Effector CD8-positive, alpha-beta T cell (primary cell): ENCODE measurements at regions not wholly inside any gene's neighbourhood (a gene's known extent, or its start where the extent isn't known, plus 50 kb on each side); places are given as distances from the start of the nearest gene placed in this dataset.
"Not testable (repeated sequence)": the region's sequence is repeated elsewhere in the genome, so short reads cannot be mapped to it uniquely, and the experiment has no call there.

ENCODE experiments used
- DNase-seq: peaks from one replicate; lab custom pipeline; 2025; lab: John Stamatoyannopoulos, UW

GRCh38 chr5:126138281-126138931, 284.8 kb upstream of the GRAMD2B start:
- no peak for DNase-seq

- no peak for DNase-seq
Measured at GRCh38 chr5:126139086-126139485, 284.1 kb upstream of the GRAMD2B start.

- DNase-seq: no peak
Measured at GRCh38 chr5:126139773-126140172, 283.4 kb upstream of the GRAMD2B start.

GRCh38 chr5:126143622-126144021, 279.6 kb upstream of the GRAMD2B start:
- DNase-seq: no peak

GRCh38 chr5:126150319-126150718, 272.9 kb upstream of the GRAMD2B start:
- not testable (repeated sequence) for DNase-seq

GRCh38 chr5:126155298-126155697, 267.9 kb upstream of the GRAMD2B start:
- not testable (repeated sequence) for DNase-seq

- no peak for DNase-seq
Measured at GRCh38 chr5:126166368-126166767, 256.8 kb upstream of the GRAMD2B start.

- no peak for DNase-seq
Measured at GRCh38 chr5:126168785-126169184, 254.4 kb upstream of the GRAMD2B start.

- DNase-seq: no peak
Measured at GRCh38 chr5:126171916-126172315, 251.3 kb upstream of the GRAMD2B start.

GRCh38 chr5:126172812-126173211, 250.4 kb upstream of the GRAMD2B start:
- no peak for DNase-seq

- no peak for DNase-seq
Measured at GRCh38 chr5:126178521-126178920, 244.7 kb upstream of the GRAMD2B start.

- no peak for DNase-seq
Measured at GRCh38 chr5:126182971-126183695, 240.1 kb upstream of the GRAMD2B start.

GRCh38 chr5:126184474-126184873, 238.7 kb upstream of the GRAMD2B start:
- no peak for DNase-seq

- DNase-seq: no peak
Measured at GRCh38 chr5:126186210-126186609, 237.0 kb upstream of the GRAMD2B start.

- DNase-seq: no peak
Measured at GRCh38 chr5:126188804-126189203, 234.4 kb upstream of the GRAMD2B start.

- DNase-seq: no peak
Measured at GRCh38 chr5:126189231-126189630, 234.0 kb upstream of the GRAMD2B start.

- DNase-seq: no peak
Measured at GRCh38 chr5:126189862-126190261, 233.3 kb upstream of the GRAMD2B start.

- DNase-seq: no peak
Measured at GRCh38 chr5:126192226-126192625, 231.0 kb upstream of the GRAMD2B start.

GRCh38 chr5:126195410-126196100, 227.7 kb upstream of the GRAMD2B start:
- DNase-seq: no peak

GRCh38 chr5:126198531-126198930, 224.7 kb upstream of the GRAMD2B start:
- DNase-seq: no peak

- DNase-seq: no peak
Measured at GRCh38 chr5:126199467-126199866, 223.7 kb upstream of the GRAMD2B start.

GRCh38 chr5:126208691-126209090, 214.5 kb upstream of the GRAMD2B start:
- no peak for DNase-seq

GRCh38 chr5:126210955-126211354, 212.3 kb upstream of the GRAMD2B start:
- no peak for DNase-seq
